Gastrocnemius medialis (tissue), 4 donors: ENCODE measurements at regions not wholly inside any gene's neighbourhood (a gene's known extent, or its start where the extent isn't known, plus 50 kb on each side); places are given as distances from the start of the nearest gene placed in this dataset.

ENCODE experiments used
- ATAC-seq, 2 donors: fragments of 150-250 bp; one replicate each; pipeline ENCODE4 v1.9.1; 2016
- DNase-seq, 2 donors: peaks; one replicate each; pipeline ENCODE4 v3.0.0-alpha.2; 2019
- H3K27ac ChIP-seq, 4 donors: fragments of 200-600 bp; sonication (generic); 1 replicate in 1 of 4; 2 replicates in 3 of 4; pipeline ENCODE4 v1.5.1; 2016 to 2018; ENCODE audit warnings: mild to moderate bottlenecking in 2 of 4, moderate library complexity in 1 of 4
- H3K27me3 ChIP-seq, 3 donors: fragments of 200-600 bp; sonication (generic) in 2 of 3; 1 replicate in 1 of 3; 2 replicates in 2 of 3; pipeline versions ENCODE4 v1.5.1 to v1.6.0; 2016 to 2019; ENCODE audit warnings: mild to moderate bottlenecking in 1 of 3, moderate library complexity in 1 of 3
- H3K36me3 ChIP-seq, 2 donors: fragments of 200-600 bp; sonication (generic) in 1 of 2; one replicate each; pipeline ENCODE4 v1.5.1; 2017 to 2018
- H3K4me1 ChIP-seq, 2 donors: fragments of 200-600 bp; sonication (generic) in 1 of 2; one replicate each; pipeline ENCODE4 v1.5.1; 2016 to 2017; ENCODE audit warnings: mild to moderate bottlenecking in 2 of 2
- H3K4me3 ChIP-seq, 4 donors: fragments of 200-600 bp; sonication (generic) in 3 of 4; 1 replicate in 1 of 4; 2 replicates in 3 of 4; pipeline ENCODE4 v1.5.1; 2016 to 2019; ENCODE audit warnings: mild to moderate bottlenecking in 2 of 4
- H3K9me3 ChIP-seq, 3 donors: fragments of 200-600 bp; sonication (generic) in 2 of 3; 1 replicate in 1 of 3; 2 replicates in 2 of 3; pipeline ENCODE4 v1.5.1; 2016 to 2019
- CTCF ChIP-seq, 5 experiments: fragments of 450-650 bp in 3 of 5; fragments of 200-600 bp in 2 of 5; sonication (generic) in 2 of 5; IDR thresholded peaks in 4 of 5; conservative IDR thresholded peaks in 1 of 5; 1 replicate in 4 of 5; 2 replicates in 1 of 5; pipeline ENCODE4 v1.5.1; 2016 to 2019; ENCODE audit warnings: antibody characterized with exemption in 5 of 5, mild to moderate bottlenecking in 3 of 5, moderate library complexity in 3 of 5
- POLR2A ChIP-seq, 2 donors: fragments of 450-650 bp; IDR thresholded peaks; one replicate each; pipeline ENCODE4 v1.6.1; 2017; ENCODE audit warnings: antibody characterized with exemption in 2 of 2, mild to moderate bottlenecking in 2 of 2, moderate library complexity in 2 of 2
- in situ Hi-C, 4 donors: fragments of 200-750 bp; cut with MboI; loops; one replicate each; pipeline versions ENCODE4 v1.15.0 to v1.8.0; 2017; ENCODE audit warnings: low sequenced_read_pairs in 4 of 4
- intact Hi-C: fragments of 100-400 bp; cut with DNase I; formaldehyde crosslinking; loops from one replicate; pipeline ENCODE4 v1.15.1; 2023; ENCODE audit warnings: low total_unique reads

- in situ Hi-C loops = no loop called here
- Histone ChIP-seq H3K9me3 (no peaks in the 10 kb centered on the region), H3K27me3 (no peaks in the 10 kb centered on the region), H3K4me3 (no peak overlapping the region), H3K36me3 (no peaks in the 10 kb centered on the region), H3K4me1 (peaks cover 0 to 2% of the 10 kb centered on the region in 2 donors), H3K27ac (no peak overlapping the region)
- DNase-seq (no peak), ATAC-seq (no peak)
- TF ChIP-seq CTCF (IDR thresholded peaks at IDR 0.05 in 4 of 5, conservative IDR thresholded peaks at IDR 0.05 in 1 of 5) = no peak
- TF ChIP-seq POLR2A (IDR thresholded peaks at IDR 0.05) = no peak
- intact Hi-C loops = no loop called here
Observed at GRCh38 chr15:54998661-54999060, 198.1 kb downstream of the RSL24D1 start.

- no peak for ATAC-seq
Observed at GRCh38 chr15:54990793-54991192, 205.9 kb downstream of the RSL24D1 start.

GRCh38 chr15:54987881-54988280 lies 208.9 kb downstream of the RSL24D1 start:
- ATAC-seq (no peak), DNase-seq (no peak)
- in situ Hi-C loops = no loop called here
- Histone ChIP-seq H3K27me3 (no peaks in the 10 kb centered on the region), H3K9me3 (no peaks in the 10 kb centered on the region), H3K27ac (no peak overlapping the region), H3K4me3 (no peak overlapping the region), H3K36me3 (no peaks in the 10 kb centered on the region), H3K4me1 (no peaks in the 10 kb centered on the region)
- no peak for TF ChIP-seq CTCF (IDR thresholded peaks at IDR 0.05 in 4 of 5, conservative IDR thresholded peaks at IDR 0.05 in 1 of 5)
- TF ChIP-seq POLR2A (IDR thresholded peaks at IDR 0.05) = no peak
- intact Hi-C loops = no loop called here

More at GRCh38 chr15:54990793-54991192, 205.9 kb downstream of the RSL24D1 start:
- Histone ChIP-seq H3K4me3 (no peak overlapping the region), H3K4me1 (no peaks in the 10 kb centered on the region), H3K36me3 (no peaks in the 10 kb centered on the region), H3K27ac (no peak overlapping the region), H3K27me3 (no peaks in the 10 kb centered on the region), H3K9me3 (no peaks in the 10 kb centered on the region)
- intact Hi-C loops = no loop called here
- DNase-seq = no peak
- in situ Hi-C loops = no loop called here
- no peak for TF ChIP-seq POLR2A (IDR thresholded peaks at IDR 0.05)
- no peak for TF ChIP-seq CTCF (IDR thresholded peaks at IDR 0.05 in 4 of 5, conservative IDR thresholded peaks at IDR 0.05 in 1 of 5)

GRCh38 chr15:54979964-54980363 lies 216.8 kb downstream of the RSL24D1 start:
- no peaks in the 10 kb centered on the region for H3K4me1 ChIP-seq
- TF ChIP-seq POLR2A (IDR thresholded peaks at IDR 0.05) = no peak
- no peak for TF ChIP-seq CTCF (IDR thresholded peaks at IDR 0.05 in 4 of 5, conservative IDR thresholded peaks at IDR 0.05 in 1 of 5)
- in situ Hi-C loops = no loop called here
- ATAC-seq (no peak), DNase-seq (no peak)
- intact Hi-C loops = no loop called here
- no peaks in the 10 kb centered on the region for H3K27me3 ChIP-seq
- H3K4me3 ChIP-seq = no peak overlapping the region
- H3K36me3 ChIP-seq = no peaks in the 10 kb centered on the region
- no peaks in the 10 kb centered on the region for H3K9me3 ChIP-seq
- no peak overlapping the region for H3K27ac ChIP-seq

- ATAC-seq (no peak), DNase-seq (no peak)
- no peaks in the 10 kb centered on the region for H3K27me3 ChIP-seq
- intact Hi-C loops = no loop called here
- H3K4me3 ChIP-seq = no peak overlapping the region
- in situ Hi-C loops = loop anchor here in 1 of 4 donors (25.0 kb wide), 1 partner anchor 100 kb away; no protein-coding TSS in a partner anchor
- no peak overlapping the region for H3K27ac ChIP-seq
- no peak for TF ChIP-seq POLR2A (IDR thresholded peaks at IDR 0.05)
- no peak for TF ChIP-seq CTCF (IDR thresholded peaks at IDR 0.05 in 4 of 5, conservative IDR thresholded peaks at IDR 0.05 in 1 of 5)
- H3K36me3 ChIP-seq = no peaks in the 10 kb centered on the region
- peaks cover 0 to 4% of the 10 kb centered on the region in 2 donors for H3K4me1 ChIP-seq
- peaks cover 0 to 13% (median 0%) of the 10 kb centered on the region in 3 donors for H3K9me3 ChIP-seq
Observed at GRCh38 chr15:54962637-54963036, 234.1 kb downstream of the RSL24D1 start.
